Pancreas (tissue), 10 donors: ENCODE measurements at regions not wholly inside any gene's neighbourhood (a gene's known extent, or its start where the extent isn't known, plus 50 kb on each side); places are given as distances from the start of the nearest gene placed in this dataset.

Experiments used
- ATAC-seq, 4 donors: fragments of 200-7000 bp; cut with Tn5 transposase; one replicate each; pipeline versions ENCODE4 v1.8.0 to v1.9.1; 2020; ENCODE audit warnings: mild to moderate bottlenecking in 4 of 4, moderate library complexity in 4 of 4
- DNase-seq, 6 donors: peaks; one replicate each; pipeline ENCODE4 v3.0.0-alpha.2; 2020
- FAIRE-seq: peaks from 2 replicates; lab custom pipeline; 2012; peaks lifted over from hg19 to GRCh38; lab: Jason Lieb, UNC
- H3K27ac ChIP-seq, 4 donors: fragments of 200-600 bp; sonication (generic); 1 replicate in 3 of 4; 2 replicates in 1 of 4; pipeline versions ENCODE4 v1.5.0 to v1.8.0; 2020
- H3K27me3 ChIP-seq, 4 donors: fragments of 200-600 bp; one replicate each; pipeline ENCODE4 v1.8.0; 2021
- H3K36me3 ChIP-seq, 3 donors: fragments of 200-600 bp; sonication (generic) in 1 of 3; one replicate each; pipeline versions ENCODE4 v1.5.0 to v1.8.0; 2020 to 2021
- H3K4me1 ChIP-seq, 3 donors: fragments of 200-600 bp; one replicate each; pipeline ENCODE4 v1.8.0; 2021
- H3K4me3 ChIP-seq, 4 donors: fragments of 200-600 bp; sonication (generic) in 2 of 4; one replicate each; pipeline versions ENCODE4 v1.5.0 to v1.8.0; 2020 to 2021
- H3K9me3 ChIP-seq, 4 donors: fragments of 200-600 bp; one replicate each; pipeline ENCODE4 v1.8.0; 2021
- WGBS, 2 donors: extraction: QIAGEN DNeasy Blood & Tissue Kit; methylation state at CpG; one replicate each; pipeline ENCODE4 v1.1.7; 2013; 5-methylcytosine and 5-hydroxymethylcytosine counted together
- intact Hi-C, 3 donors: fragments of 100-400 bp; cut with DNase I; formaldehyde crosslinking; loops; one replicate each; pipeline versions ENCODE4 v1.11.1 to v1.14.2; 2022
- TF ChIP-seq, protein P1 (sequence below), 4 donors: fragments of 200-600 bp; sonication (generic) in 3 of 4; IDR thresholded peaks; one replicate each; pipeline versions ENCODE4 v1.5.0 to v1.8.0; 2021; ENCODE audit warnings: antibody characterized with exemption in 4 of 4
- donor health status: healthy with polysubstance abuse.
- donor health status: DM: no; HTN: no; CAD: no; lungs with moderate emphysema.
- donor health status: DM: no; HTN: no; CAD: no.
- donor health status: control.
- donor health status: control.
- donor health status: Bipolar disorder and iron deficiency.
- donor health status: DM: yes; HTN: yes; CAD: no.
- donor health status: DM: no; HTN: no; CAD: no.
- donor health status: DM: no; HTN: no; CAD: no.
- donor health status: DM: yes; HTN: yes; CAD: no.

- intact Hi-C loops: no loop called here
- ATAC-seq (no peak), FAIRE-seq (no peak), DNase-seq (no peak)
- Histone ChIP-seq H3K4me1 (no peaks in the 10 kb centered on the region), H3K27me3 (no peaks in the 10 kb centered on the region), H3K4me3 (no peak overlapping the region), H3K36me3 (no peaks in the 10 kb centered on the region), H3K9me3 (no peaks in the 10 kb centered on the region), H3K27ac (no peak overlapping the region)
- WGBS, 2 donors: 36 to 45% methylated on average over 4 of the region's 4 CpGs
- TF ChIP-seq, protein P1, sequence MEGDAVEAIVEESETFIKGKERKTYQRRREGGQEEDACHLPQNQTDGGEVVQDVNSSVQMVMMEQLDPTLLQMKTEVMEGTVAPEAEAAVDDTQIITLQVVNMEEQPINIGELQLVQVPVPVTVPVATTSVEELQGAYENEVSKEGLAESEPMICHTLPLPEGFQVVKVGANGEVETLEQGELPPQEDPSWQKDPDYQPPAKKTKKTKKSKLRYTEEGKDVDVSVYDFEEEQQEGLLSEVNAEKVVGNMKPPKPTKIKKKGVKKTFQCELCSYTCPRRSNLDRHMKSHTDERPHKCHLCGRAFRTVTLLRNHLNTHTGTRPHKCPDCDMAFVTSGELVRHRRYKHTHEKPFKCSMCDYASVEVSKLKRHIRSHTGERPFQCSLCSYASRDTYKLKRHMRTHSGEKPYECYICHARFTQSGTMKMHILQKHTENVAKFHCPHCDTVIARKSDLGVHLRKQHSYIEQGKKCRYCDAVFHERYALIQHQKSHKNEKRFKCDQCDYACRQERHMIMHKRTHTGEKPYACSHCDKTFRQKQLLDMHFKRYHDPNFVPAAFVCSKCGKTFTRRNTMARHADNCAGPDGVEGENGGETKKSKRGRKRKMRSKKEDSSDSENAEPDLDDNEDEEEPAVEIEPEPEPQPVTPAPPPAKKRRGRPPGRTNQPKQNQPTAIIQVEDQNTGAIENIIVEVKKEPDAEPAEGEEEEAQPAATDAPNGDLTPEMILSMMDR (IDR thresholded peaks at IDR 0.05): no peak
These were observed 669.9 kb downstream of the MTRR start for GRCh38 chr5:8538821-8539220.

DNA sequence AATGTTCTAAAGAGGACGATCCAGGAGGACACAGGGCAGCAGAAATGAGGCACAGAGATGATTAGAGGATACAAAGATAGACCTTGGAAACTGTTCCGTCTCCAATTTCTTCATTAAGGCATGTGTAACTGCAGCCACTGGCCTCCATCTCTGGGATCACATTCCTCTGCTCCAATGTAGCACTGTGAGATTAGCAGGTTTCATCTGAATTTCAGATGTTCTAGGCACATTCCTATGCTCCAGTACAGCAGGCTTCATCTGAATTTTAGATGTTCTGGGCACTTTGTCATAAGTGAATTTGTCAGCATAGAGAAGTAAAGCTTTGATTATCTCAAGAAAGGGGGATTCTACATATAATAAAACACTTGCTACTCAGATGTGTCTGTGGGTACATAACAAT lies 671.4 kb downstream of the MTRR start:
- intact Hi-C loops: no loop called here
- H3K36me3 ChIP-seq: no peaks in the 10 kb centered on the region
- ATAC-seq: no peak
- H3K27me3 ChIP-seq: no peaks in the 10 kb centered on the region
- no peak for DNase-seq
- TF ChIP-seq, protein P1 (IDR thresholded peaks at IDR 0.05): no peak
- no peak for FAIRE-seq
- H3K9me3 ChIP-seq: no peaks in the 10 kb centered on the region
- no peaks in the 10 kb centered on the region for H3K4me1 ChIP-seq
- no peak overlapping the region for H3K27ac ChIP-seq
- WGBS, 2 donors: 59 to 75% methylated on average over 2 of the region's 2 CpGs
- H3K4me3 ChIP-seq: no peak overlapping the region

DNA sequence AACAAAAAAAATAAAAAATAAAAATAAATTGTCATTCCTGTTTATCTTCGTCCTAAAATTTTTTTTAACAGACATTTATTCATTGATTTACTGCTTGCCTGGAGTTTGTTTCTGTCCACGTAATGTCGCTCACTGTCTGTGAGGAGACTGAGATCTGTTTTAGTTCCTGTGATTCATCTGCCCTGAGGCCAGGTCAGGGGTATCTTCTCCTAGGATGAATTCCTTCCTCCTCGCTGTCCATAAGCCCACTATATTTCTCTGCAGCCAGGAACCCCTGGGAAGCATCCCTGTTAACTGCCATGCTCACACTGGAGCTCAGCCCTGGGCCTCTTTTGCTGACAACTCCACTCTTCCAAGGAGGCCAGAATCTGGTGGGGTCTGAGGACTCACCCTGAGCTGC lies 682.0 kb downstream of the MTRR start:
- ATAC-seq (no peak), DNase-seq (no peak), FAIRE-seq (no peak)
- no peaks in the 10 kb centered on the region for H3K9me3 ChIP-seq
- H3K27me3 ChIP-seq: no peaks in the 10 kb centered on the region
- H3K4me3 ChIP-seq: no peak overlapping the region
- intact Hi-C loops: no loop called here
- H3K27ac ChIP-seq: no peak overlapping the region
- no peaks in the 10 kb centered on the region for H3K36me3 ChIP-seq
- TF ChIP-seq, protein P1 (IDR thresholded peaks at IDR 0.05): no peak
- no peaks in the 10 kb centered on the region for H3K4me1 ChIP-seq
- WGBS, 2 donors: 76 to 84% methylated on average over 4 of the region's 4 CpGs

GRCh38 chr5:8553364-8553763 lies 684.4 kb downstream of the MTRR start:
- Histone ChIP-seq H3K4me3 (no peak overlapping the region), H3K4me1 (peaks cover 7 to 11% (median 9%) of the 10 kb centered on the region in 3 donors), H3K36me3 (no peaks in the 10 kb centered on the region), H3K27me3 (peaks cover 0 to 3% (median 0%) of the 10 kb centered on the region in 4 donors), H3K27ac (no peak overlapping the region), H3K9me3 (no peaks in the 10 kb centered on the region)
- TF ChIP-seq, protein P1 (IDR thresholded peaks at IDR 0.05): no peak
- ATAC-seq (no peak), DNase-seq (no peak), FAIRE-seq (no peak)
- intact Hi-C loops: no loop called here

DNA sequence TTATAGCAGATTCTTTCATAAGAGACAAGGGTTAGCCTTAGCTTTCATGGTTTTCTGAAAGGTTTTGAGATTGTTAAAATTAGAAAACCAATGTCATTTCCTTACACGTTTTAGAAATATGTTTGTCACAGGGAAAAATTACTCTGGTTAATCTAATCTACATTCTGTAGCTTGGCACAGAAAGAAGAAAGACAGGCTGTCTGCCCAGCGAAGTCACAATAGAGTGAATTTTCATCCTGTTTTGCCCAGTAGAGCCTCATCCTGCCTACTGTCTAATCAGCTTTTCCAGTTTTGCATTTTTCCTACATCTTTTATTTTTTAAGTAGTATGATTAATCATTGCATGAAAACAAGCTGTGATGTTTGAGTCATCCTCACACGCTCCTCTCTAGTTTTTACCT lies 688.8 kb downstream of the MTRR start:
- ATAC-seq (peak in 2 of 4 donors; percentile 65 to 78), DNase-seq (no peak), FAIRE-seq (no peak)
- TF ChIP-seq, protein P1 (IDR thresholded peaks at IDR 0.05): no peak
- Histone ChIP-seq H3K27ac (no peak overlapping the region), H3K4me3 (no peak overlapping the region), H3K4me1 (peaks cover 7 to 11% (median 9%) of the 10 kb centered on the region in 3 donors), H3K36me3 (no peaks in the 10 kb centered on the region), H3K27me3 (peaks cover 0 to 3% (median 0%) of the 10 kb centered on the region in 4 donors), H3K9me3 (no peaks in the 10 kb centered on the region)
- 14% methylated on average over 3 of the region's 3 CpGs for WGBS, 2 donors
- intact Hi-C loops: no loop called here
